GM12891 (cell line): ENCODE measurements at regions not wholly inside any gene's neighbourhood (a gene's known extent, or its start where the extent isn't known, plus 50 kb on each side); places are given as distances from the start of the nearest gene placed in this dataset.

ENCODE experiments used
- DNase-seq: peaks from one replicate; pipeline ENCODE4 v3.0.0; 2011; ENCODE audit warnings: low spot score; ENCODE audit not compliant: insufficient read length
- FAIRE-seq: peaks from 2 replicates; lab custom pipeline; 2011; peaks lifted over from hg19 to GRCh38; lab: Jason Lieb, UNC
- PAX5 ChIP-seq: IDR thresholded peaks from 2 replicates; pipeline ENCODE4 v1.6.1; 2011; ENCODE audit warnings: low read length, moderate library complexity, mild to moderate bottlenecking; ENCODE audit not compliant: insufficient read depth, severe bottlenecking
- POLR2A ChIP-seq: IDR thresholded peaks from 2 replicates; pipeline ENCODE4 v1.6.1; 2011; ENCODE audit warnings: low read depth, low read length, control low read depth
- POLR2AphosphoS5 ChIP-seq: IDR thresholded peaks from 2 replicates; pipeline ENCODE4 v1.6.1; 2011; ENCODE audit warnings: low read depth, low read length, control low read depth
- POU2F2 ChIP-seq: IDR thresholded peaks from 2 replicates; pipeline ENCODE4 v1.6.1; 2011; ENCODE audit warnings: low read depth, mild to moderate bottlenecking, control low read depth, low read length, moderate library complexity
- SPI1 ChIP-seq: IDR thresholded peaks from 2 replicates; pipeline ENCODE4 v1.6.1; 2011; ENCODE audit warnings: low read depth, low read length, control low read depth
- TAF1 ChIP-seq: IDR thresholded peaks from 2 replicates; pipeline ENCODE4 v1.6.1; 2011; ENCODE audit warnings: low read depth, low read length, control low read depth

- no peak for TF ChIP-seq TAF1
- no peak for TF ChIP-seq SPI1
- TF ChIP-seq POLR2AphosphoS5: no peak
- no peak; the same call in 1 of the 2 replicates for TF ChIP-seq POLR2A
- TF ChIP-seq PAX5: no peak
- TF ChIP-seq POU2F2: no peak
- no peak for DNase-seq
- peak; percentile 85 for FAIRE-seq
Measured at GRCh38 chr1:83763361-83764095, 235.4 kb downstream of the TTLL7 start.

- no peak for DNase-seq
- TF ChIP-seq PAX5 (no peak), TAF1 (no peak), POU2F2 (no peak), POLR2A (no peak), POLR2AphosphoS5 (no peak), SPI1 (no peak)
- FAIRE-seq: no peak
Measured at GRCh38 chr1:83762416-83762815, 236.5 kb downstream of the TTLL7 start.

GRCh38 chr1:83762039-83762365 lies 236.9 kb downstream of the TTLL7 start:
- TF ChIP-seq POLR2AphosphoS5 (no peak), POU2F2 (no peak), TAF1 (no peak), PAX5 (no peak), POLR2A (no peak), SPI1 (no peak)
- no peak for DNase-seq
- FAIRE-seq: peak; percentile 43

- TF ChIP-seq POU2F2: peak; percentile 84; the same call in 1 of the 2 replicates
- TF ChIP-seq SPI1: peak; percentile 91
- TF ChIP-seq POLR2A: no peak
- DNase-seq (peak; percentile 17), FAIRE-seq (peak; percentile 96)
Measured at GRCh38 chr1:83761167-83762038, 237.5 kb downstream of the TTLL7 start.

- peak; percentile 16 for FAIRE-seq
- TF ChIP-seq SPI1: no peak
- TF ChIP-seq POU2F2: no peak
- no peak for TF ChIP-seq PAX5
- TF ChIP-seq POLR2A: no peak
- no peak for TF ChIP-seq TAF1
- TF ChIP-seq POLR2AphosphoS5: no peak
- DNase-seq: no peak
Measured at GRCh38 chr1:83760226-83761021, 238.5 kb downstream of the TTLL7 start.

GRCh38 chr1:83756984-83757717 lies 241.8 kb downstream of the TTLL7 start:
- DNase-seq (no peak), FAIRE-seq (no peak)
- no peak for TF ChIP-seq POLR2AphosphoS5
- TF ChIP-seq SPI1: no peak
- TF ChIP-seq POU2F2: no peak
- no peak for TF ChIP-seq PAX5
- no peak for TF ChIP-seq TAF1
- no peak for TF ChIP-seq POLR2A

GRCh38 chr1:83751602-83752001 lies 247.3 kb downstream of the TTLL7 start:
- DNase-seq (no peak), FAIRE-seq (no peak)

GRCh38 chr1:83750201-83750600 lies 248.7 kb downstream of the TTLL7 start:
- FAIRE-seq: no peak
- no peak for DNase-seq
- no peak for TF ChIP-seq TAF1
- TF ChIP-seq POLR2A: no peak
- TF ChIP-seq SPI1: no peak
- TF ChIP-seq POLR2AphosphoS5: no peak
- TF ChIP-seq PAX5: no peak
- no peak for TF ChIP-seq POU2F2

More at GRCh38 chr1:83751602-83752001, 247.3 kb downstream of the TTLL7 start:
- TF ChIP-seq POLR2AphosphoS5 (no peak), SPI1 (no peak)
